PFSK-1 (cell line): ENCODE measurements at regions not wholly inside any gene's neighbourhood (a gene's known extent, or its start where the extent isn't known, plus 50 kb on each side); places are given as distances from the start of the nearest gene placed in this dataset.

ENCODE experiments used
- FOXP2 ChIP-seq: optimal IDR thresholded peaks from 2 replicates; pipeline ENCODE3; 2011; ENCODE audit warnings: borderline replicate concordance, control low read depth, inconsistent platforms; ENCODE audit not compliant: insufficient read depth; ENCODE audit errors: extremely low read length, extremely low read depth
- POLR2AphosphoS5 ChIP-seq: IDR thresholded peaks from 2 replicates; pipeline ENCODE4 v1.6.1; 2012; ENCODE audit warnings: low read depth, mild to moderate bottlenecking, control low read depth, low read length, moderate library complexity
- TAF1 ChIP-seq: IDR thresholded peaks from 2 replicates; pipeline ENCODE4 v1.6.1; 2012; ENCODE audit warnings: low read length, control low read depth, borderline replicate concordance; ENCODE audit not compliant: insufficient read depth
- TF ChIP-seq, protein P1 (sequence below), 2 experiments: IDR thresholded peaks; 2 replicates each; pipeline versions ENCODE4 v1.6.1 to v1.8.0; 2011 to 2012; ENCODE audit warnings: low read depth in 2 of 2, low read length in 2 of 2, control low read depth in 1 of 2, inconsistent platforms in 1 of 2, mild to moderate bottlenecking in 1 of 2, moderate library complexity in 1 of 2; ENCODE audit not compliant: insufficient read depth in 1 of 2

GRCh38 chr22:48424201-48424627 lies 1403.5 kb downstream of the BRD1 start:
- TF ChIP-seq TAF1 (no peak), FOXP2 (no peak), POLR2AphosphoS5 (no peak)
- TF ChIP-seq, protein P1, sequence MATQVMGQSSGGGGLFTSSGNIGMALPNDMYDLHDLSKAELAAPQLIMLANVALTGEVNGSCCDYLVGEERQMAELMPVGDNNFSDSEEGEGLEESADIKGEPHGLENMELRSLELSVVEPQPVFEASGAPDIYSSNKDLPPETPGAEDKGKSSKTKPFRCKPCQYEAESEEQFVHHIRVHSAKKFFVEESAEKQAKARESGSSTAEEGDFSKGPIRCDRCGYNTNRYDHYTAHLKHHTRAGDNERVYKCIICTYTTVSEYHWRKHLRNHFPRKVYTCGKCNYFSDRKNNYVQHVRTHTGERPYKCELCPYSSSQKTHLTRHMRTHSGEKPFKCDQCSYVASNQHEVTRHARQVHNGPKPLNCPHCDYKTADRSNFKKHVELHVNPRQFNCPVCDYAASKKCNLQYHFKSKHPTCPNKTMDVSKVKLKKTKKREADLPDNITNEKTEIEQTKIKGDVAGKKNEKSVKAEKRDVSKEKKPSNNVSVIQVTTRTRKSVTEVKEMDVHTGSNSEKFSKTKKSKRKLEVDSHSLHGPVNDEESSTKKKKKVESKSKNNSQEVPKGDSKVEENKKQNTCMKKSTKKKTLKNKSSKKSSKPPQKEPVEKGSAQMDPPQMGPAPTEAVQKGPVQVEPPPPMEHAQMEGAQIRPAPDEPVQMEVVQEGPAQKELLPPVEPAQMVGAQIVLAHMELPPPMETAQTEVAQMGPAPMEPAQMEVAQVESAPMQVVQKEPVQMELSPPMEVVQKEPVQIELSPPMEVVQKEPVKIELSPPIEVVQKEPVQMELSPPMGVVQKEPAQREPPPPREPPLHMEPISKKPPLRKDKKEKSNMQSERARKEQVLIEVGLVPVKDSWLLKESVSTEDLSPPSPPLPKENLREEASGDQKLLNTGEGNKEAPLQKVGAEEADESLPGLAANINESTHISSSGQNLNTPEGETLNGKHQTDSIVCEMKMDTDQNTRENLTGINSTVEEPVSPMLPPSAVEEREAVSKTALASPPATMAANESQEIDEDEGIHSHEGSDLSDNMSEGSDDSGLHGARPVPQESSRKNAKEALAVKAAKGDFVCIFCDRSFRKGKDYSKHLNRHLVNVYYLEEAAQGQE (IDR thresholded peaks at IDR 0.05; ENCODE audit: insufficient read depth in 1 of 2, low read depth in 2 of 2, low read length in 2 of 2), result no peak
